GM18520 (cell line): ENCODE measurements at regions not wholly inside any gene's neighbourhood (a gene's known extent, or its start where the extent isn't known, plus 50 kb on each side); places are given as distances from the start of the nearest gene placed in this dataset.
"Not testable (repeated sequence)": the region's sequence is repeated elsewhere in the genome, so short reads cannot be mapped to it uniquely, and the experiment has no call there.

Source experiments
- ATAC-seq: cut with Tn5 transposase; IDR thresholded peaks from one replicate; pipeline ENCODE4 v1.9.1; 2021; ENCODE audit not compliant: unreplicated experiment

DNA sequence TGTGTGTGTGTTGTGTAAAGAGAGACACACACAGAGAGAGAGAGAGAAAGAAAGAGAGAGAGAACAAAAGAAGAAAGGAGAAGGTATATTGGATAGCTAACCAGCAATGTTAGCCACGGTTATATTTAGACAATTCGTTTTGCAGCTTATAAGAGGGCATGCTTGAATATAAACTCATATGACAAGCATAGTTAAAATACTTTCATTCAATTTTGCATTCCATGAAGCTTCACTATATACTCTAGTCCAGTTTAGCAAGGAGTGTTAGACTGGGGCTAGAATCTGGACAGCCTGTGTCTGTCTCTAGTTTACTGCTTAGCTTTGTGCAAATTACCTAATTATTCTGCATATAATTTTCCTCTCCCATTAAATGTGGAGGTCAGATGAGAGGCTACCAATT, 525.9 kb upstream of the ZFP42 start:
- ATAC-seq: no peak

DNA sequence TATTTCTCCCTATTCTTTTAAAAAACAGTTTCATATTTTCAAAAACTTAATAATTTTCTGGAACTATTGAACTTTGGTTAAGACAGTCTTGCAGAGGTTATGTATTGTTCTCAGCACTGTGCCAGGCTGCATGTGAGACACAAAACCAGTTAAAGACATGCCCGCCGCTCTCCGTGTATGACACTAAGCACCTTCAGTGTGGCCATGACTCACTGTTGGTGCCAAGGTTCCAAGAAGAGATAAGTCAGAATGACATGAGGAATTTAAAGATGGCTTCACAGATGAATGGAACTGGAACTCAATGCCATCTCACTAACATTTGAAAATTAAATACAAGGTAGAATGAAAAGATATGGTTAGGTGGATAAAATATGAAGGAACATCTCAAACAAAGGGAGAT, 525.5 kb upstream of the ZFP42 start:
- no peak for ATAC-seq

DNA sequence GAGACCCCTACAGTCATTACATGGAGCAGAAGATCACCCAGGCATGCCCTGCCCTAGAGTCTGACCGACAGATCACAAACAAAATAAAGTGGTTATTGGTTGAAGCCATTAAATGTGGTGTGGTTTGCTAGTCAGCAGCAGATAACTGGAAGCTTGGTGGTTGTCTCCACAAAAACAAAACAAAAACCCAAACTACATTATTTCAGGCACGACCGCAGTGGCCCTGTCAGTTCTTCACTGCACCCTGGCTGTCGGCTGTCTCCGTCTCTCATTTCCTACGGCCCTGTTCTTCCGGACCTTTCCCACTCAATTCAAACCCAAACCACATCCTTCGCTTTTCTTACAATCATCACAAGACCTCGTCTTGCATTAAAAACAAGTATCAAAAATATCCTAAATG, 521.3 kb upstream of the ZFP42 start:
- no peak for ATAC-seq

DNA sequence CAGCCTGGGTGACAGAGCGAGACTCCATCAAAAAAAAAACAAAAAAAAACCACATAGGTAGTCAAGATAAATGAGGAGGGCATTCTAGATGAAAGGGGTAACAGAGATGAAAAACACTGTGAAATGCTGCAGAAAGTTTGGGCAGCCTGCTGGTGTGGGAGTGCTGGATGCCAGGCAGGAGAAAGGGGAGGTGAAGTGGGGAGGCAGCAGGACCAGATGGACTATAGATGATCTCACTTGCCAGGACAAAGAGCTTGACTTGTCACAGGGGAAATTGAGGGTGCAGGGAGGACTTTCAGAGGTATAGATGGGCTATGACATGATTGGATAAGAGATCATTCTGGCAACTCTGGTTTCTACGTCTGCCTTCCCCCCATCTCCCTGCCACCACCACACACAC, 519.7 kb upstream of the ZFP42 start:
- ATAC-seq: no peak

DNA sequence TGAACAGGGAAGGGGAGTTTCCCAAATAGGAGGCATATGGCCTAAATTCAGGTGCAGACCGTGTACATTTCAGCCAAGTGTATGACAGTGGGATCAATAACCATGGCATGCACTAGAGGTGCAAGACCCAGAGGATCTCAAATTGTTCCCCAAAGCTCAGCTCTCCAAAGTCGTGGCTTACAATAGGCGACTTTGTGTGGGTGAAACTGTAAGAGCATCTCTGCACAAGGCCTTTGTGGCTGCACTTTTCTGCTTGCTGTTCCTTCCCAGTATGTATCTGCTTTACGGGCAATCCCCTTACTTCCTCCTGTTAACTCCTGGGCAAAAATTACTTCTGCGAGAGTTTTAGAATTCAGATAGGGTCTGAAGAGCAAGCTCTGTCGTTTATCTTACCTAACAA, 518.3 kb upstream of the ZFP42 start:
- ATAC-seq: no peak

DNA sequence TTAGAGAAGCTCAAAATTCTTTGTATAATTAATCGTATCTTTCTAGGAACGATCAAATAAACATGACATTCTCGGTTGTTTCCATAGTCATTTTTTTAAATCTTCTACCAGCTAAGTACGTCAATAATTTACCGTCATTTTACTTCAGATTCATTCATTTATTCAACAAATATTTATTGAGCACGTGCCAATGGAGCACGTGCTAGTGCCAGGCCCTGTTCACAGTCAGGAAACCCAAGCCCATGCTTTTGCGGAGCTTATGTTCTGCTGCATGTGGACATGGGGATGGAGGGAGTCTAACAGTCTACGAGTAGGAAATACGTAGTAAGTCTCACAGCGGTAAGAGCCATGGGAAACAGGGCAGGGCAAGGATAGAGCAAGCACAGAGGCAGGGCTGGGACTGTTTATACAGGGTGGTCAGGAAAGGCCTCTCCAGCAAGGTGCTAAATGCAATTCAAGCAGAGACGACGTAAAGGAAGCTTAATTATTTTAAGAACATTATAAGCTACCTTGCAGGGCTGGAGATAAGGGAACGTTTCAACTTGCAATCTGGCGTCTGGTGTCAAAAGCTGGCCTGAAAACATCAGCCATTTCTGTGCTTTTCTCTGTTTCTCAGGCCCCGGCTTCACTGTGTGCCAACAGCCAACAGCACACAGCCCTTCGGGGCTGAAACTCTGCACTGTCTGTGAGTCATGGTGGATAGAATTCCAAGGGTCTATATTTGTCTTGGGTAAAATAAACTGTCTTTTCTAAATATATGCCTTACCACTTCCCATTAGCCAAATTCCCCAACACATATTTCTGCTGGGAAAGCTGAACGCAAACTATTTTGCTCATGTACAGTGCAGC, 517.1 kb upstream of the ZFP42 start:
- ATAC-seq: no peak

DNA sequence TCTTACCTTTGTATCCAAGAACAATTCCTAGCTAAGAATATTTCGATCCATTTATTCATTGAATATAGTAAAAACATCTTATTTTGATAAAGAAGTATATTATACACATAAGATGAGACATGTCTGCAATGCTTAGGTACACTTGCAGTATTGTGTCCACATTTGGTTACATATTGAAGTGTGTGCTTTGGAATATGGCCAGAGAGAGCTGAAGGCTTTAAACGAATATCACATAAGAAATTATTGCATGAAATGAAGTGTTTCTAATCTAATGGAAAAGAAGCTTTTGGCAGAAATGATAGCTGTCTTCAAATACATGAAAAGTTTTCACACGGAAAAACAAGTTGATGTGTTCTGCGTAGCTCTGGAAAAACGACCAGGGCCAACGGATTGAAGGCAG, 516.1 kb upstream of the ZFP42 start:
- ATAC-seq: no peak

DNA sequence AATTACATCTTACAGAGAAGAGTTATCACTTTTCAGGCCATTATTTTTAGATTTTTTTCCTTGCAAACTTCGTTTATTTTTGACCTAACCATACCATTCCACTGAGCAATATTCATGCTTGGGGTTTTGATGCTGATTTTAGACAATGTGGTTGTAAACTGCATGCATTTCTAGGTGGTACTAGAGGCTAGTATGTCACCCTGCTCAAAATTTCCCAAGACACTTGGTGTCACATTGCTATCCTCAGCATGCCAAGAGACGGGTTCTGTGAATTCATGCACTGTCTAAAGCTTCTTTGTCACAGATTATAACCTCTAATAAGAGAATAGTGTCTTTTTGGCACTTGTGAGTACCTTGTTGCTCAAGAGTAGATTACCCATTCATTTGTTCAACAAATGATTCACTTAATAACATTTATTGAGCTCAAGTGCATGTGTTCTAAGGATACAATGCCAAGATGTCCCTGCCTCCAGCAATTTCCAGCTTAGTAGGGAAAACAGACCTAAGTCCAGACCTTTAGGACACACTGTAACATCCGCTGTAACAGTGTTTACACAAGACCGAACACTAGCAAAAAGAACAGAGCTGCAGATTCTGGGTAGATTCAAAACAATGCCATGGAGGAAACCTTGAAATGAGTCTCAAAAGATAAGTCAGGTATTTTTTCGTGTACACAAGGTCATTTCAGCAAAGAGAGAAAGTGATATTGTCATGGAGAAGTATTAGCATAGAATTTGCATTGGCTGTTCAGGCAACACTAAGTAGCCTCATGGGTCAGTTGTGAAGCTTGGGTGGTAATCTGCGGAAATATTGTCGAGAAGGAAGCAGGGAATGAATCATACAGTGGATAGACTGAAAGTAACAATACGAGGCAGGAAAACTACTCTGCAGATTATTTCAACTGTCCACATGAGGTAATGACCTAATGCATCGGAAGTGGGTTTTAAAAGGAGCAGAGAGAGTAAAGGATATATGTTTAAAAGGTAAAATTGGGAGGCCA, 515.1 kb upstream of the ZFP42 start:
- ATAC-seq: no peak

DNA sequence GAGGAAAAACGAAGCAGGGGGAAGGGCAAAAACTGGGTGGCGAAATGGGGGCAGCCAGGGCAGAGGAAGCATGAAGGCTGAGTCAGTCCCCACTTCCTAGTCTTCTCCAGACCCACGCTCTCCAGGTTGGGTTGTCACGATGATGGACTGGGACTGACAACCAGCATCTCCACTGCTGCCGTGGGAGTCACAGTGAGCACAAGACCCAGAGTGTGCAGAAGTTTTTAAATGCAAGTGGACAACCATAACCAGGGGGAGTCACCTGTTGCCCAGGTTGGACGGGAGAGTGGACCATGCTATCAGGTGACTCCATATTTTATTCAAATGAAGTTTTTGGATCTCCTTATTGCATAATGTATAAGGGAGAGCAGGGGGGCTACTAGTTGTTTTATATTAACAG, 511.4 kb upstream of the ZFP42 start:
- ATAC-seq: no peak

DNA sequence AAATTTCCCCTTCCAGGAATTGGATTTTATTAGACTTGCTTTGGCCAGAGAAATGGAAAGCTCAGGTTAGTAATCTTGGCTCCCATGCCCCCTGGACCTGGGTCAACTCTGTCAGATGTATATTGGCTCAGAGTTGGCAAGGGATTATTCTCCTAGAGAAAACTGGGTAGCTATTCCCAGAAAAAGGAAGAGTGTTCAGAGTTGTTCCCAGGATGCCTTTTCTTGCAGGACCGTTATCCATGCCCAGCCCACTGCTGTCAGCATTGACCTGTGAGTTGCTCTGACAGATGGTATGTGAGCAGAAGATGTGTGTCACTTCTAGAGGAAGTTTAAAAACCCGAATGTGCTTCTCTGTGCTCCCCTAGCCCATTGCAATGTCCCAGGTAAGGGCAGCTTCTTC, 509.9 kb upstream of the ZFP42 start:
- ATAC-seq: no peak

DNA sequence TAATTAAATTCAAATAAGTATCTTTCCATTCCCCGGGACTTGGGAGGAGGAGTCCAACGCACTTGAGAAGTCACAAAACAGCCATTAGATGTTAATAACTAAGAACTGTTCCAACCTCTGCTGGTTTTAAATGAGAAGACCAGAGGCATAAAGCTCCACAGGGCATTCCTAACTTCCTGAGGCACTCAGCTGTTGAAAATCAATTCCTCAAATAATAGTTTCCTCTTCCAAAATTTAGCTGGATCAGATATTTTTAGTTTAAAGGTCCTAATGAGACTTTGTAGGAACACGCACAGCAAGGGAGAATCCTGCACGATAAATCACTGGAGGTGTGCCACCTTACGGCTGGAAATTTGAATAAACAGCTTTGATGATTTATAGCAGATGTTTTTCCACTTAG, 504.3 kb upstream of the ZFP42 start:
- ATAC-seq: no peak

DNA sequence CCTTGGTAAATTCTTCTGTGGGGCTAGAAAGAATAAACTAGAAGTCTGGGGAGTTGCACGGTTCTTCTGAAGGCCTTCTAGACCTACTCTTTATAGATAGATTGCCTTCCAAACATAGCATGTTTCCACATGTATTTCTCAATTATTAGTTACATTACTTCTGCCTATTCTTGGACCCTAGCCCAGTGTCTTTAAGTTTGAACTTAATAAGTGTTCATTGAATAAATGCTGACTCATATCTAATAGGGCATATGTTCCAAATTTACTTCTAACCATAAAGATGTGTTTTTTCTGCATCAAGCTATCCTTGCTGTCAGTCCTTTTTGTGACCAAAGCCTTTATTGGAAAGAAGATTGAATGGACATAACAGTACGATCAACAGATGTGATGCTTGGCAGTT, 503.6 kb upstream of the ZFP42 start:
- no peak for ATAC-seq

DNA sequence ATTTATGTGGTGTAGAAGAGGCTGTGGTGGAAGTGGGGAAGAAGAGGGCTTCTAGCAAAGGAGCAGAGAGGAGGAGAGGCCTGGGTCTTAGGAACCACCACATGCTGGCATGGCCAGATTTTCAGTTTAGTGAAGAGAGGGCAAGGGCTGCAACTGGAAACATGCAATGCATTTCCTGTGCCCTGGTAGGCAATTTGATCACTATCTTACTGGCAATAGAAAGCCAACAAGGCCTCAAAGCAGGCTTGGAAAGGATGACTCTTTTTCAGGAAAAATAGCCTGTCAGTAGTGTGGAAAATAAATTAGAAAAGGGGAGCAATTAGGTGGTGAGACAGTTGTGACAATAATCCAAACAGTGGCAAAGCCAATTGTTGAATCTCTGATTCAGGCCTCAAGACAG, 501.9 kb upstream of the ZFP42 start:
- ATAC-seq: no peak

DNA sequence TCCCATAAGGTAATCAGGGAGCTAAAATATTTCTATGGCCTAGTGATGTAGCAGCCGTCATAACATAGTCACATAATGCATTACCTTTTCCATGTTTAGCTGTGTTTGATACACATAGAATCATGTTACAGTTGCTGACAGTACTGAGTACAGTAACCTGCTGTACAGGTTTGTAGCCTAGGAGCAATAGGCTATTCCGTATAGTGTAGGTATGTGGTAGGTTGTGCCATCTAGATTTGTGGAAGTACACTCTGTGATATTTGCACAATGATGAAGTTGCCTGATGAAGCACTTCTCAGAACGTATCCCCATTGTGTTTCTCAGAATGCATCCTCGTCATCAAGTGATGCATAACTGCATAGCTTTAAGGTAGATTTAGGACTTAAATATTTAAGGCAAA, 495.6 kb upstream of the ZFP42 start:
- no peak for ATAC-seq

DNA sequence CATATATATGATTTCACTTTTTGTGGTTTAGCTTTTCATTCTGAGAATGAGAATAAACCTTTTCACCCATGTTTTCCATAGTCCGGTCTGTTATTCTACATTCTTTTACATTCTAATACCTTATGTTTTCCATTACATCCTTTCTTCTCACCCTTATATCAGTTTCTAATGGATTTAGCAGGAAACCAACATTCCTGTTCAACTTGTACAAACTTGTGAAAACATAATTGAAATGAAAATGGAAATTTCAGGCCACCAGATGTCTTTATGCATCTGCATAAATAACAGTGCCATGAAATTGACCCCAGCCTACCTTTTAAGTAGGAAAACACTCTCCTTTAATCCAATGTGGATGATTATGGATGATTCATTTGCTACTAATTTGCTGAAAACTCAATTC, 494.8 kb upstream of the ZFP42 start:
- ATAC-seq: no peak

DNA sequence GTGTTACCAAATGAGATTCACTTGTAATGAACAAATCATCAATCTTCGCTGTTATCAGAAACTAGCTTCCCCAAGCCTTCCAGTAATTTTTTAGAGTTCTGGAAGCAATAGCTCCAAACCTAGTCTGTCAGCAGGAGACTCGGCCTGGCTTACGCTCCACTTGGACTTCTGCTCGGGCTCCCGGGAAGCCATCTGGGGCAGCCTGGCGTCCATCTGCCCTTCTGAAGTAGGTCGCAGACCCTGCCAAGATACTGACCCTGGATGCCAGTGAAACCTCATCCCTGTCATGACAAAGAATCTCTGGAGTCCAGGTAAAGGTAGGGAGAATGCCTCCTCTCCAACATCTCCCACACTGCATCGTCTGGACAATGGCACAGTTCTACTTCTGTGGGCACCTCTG, 493.8 kb upstream of the ZFP42 start:
- no peak for ATAC-seq

DNA sequence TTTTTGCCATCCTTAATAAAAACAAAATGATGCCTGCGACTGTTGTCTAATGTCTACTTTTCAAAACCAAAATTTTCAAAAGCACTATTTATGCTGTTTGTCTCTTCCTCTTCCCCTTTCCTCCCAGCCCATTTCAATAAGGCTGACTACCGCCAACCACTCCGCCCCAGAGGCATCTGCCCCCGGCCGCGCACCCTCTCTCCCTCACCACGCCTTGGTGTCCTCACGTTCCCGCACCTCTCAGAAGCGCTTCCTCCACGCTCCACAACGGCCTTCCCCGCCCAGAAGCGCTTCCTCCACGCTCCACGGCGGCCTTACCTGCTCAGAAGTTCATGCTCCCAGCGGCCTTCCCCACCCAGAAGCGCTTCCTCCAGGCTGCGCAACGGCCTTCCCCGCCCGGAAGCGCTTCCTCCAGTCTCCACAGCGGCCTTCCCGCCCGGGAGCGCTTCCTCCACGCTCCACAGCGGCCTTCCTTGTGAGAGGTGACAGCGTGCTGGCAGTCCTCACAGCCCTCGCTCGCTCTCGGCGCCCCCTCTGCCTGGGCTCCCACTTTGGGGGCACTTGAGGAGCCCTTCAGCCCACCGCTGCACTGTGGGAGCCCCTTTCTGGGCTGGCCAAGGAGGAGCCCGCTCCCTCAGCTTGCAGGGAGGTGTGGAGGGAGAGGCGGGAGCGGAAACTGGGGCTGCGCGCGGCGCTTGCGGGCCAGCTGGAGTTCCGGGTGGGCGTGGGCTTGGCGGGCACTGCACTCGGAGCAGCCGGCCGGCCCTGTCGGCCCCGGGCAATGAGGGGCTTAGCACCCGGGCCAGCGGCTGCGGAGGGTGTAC, 490.4 kb upstream of the ZFP42 start:
- ATAC-seq: no peak

DNA sequence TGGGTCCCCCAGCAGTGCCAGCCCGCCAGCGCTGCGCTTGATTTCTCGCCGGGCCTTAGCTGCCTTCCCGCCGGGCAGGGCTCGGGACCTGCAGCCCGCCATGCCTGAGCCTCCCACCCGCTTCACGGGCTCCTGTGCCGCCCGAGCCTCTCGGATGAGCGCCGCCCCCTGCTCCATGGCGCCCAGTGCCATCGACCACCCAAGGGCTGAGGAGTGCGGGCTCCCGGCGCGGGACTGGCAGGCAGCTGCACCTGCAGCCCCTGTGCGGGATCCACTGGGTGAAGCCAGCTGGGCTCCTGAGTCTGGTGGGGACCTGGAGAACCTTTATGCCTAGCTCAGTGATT, 489.8 kb upstream of the ZFP42 start:
- ATAC-seq: not testable (repeated sequence)

DNA sequence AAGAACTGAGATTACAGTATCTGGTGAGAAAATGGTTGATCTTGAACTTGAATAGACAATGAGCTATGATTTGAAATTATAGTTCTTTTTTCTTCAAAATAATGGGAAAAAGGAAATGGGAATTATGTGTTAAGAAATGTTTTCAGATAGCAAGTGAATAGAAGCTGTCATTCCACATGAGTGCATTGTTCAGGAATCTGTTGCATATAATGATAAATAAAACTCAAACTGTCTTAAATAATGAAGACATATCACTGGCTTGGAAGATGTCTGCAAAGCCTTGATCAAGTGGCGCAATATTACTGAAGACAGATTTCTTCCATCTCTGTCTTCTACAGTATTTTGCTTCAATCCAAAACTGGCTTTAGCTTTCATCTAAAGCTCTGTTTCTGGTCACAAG, 479.3 kb upstream of the ZFP42 start:
- no peak for ATAC-seq

DNA sequence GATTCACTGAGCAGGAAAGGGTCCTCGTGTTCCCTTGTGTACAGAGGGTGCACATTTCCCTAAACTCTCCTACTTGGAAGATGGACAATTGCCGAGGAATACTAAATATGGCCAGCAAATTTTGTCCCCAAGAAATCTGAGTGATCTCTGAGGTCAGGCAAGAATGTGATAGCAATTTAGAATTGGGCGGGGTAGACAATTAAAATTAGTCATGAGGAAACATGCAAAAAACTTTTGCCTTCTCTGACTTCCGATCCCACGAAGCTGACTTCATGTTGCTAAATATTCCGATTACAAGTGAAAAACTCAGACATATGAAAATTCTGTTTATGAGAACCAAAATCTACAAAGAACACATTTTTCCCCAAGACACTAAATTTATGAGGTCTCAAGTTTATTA, 453.9 kb upstream of the ZFP42 start:
- no peak for ATAC-seq

DNA sequence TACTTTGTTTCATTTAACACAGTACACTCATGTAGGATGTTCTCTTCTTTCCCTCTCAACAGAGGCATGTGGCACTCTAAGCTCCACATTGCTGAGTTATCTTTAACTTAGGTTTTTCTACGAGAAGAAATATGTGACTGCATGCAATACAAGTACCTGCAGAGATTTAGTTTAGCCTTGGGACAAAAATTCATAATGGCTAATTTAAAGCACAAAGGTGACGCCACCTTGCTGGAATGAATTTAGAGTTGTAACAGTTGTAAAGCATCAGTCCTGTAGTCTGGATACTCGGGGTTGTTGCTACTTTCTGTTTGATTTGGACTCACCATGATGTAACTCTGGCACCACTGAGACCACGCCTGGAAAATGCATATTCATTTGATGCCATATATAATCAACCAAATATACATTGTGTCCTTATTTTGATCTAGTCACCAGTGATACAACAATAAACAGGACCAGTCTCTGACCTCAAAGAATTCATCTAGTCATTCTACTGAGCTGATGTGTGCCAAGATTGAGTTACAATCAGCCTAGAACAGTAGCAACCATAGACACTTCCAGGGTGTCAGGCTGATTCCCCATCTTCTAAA, 451.0 kb upstream of the ZFP42 start:
- no peak for ATAC-seq
